ENCODE measurements at regions not wholly inside any gene's neighbourhood (a gene's known extent, or its start where the extent isn't known, plus 50 kb on each side); places are given as distances from the start of the nearest gene placed in this dataset.
A peak's percentile ranks its signal among the peaks of the same experiment; 100 is the strongest.
"Not testable (repeated sequence)": the region's sequence is repeated elsewhere in the genome, so short reads cannot be mapped to it uniquely, and the experiment has no call there.

DNA sequence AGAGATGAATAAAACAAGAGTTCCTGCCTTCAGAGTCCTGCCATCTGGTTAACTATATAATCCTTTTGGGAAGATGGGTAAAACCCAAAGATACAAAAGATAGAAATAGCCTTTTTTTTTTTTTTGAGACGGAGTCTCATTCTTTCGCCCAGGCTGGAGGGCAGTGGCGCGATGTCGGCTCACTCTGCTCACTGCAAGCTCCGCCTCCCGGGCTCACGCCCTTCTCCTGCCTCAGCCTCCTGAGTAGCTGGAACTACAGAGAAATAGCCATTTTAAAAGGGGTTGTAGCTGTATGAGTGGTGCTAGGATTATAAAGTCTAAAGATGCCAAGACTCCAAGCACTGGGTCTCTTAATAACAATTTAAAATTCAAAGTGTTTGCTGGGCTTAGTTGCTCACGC is 97.2 kb downstream of the KDR start:
- Histone ChIP-seq H3K27ac (ENCODE audit: low read depth, low read length) (no peak overlapping the region), H2AFZ (ENCODE audit: low read length, unreplicated experiment) (no peak overlapping the region), H3K4me1 (ENCODE audit: control insufficient read depth, insufficient read depth, low read length, unreplicated experiment) (peaks cover 5% of the 10 kb centered on the region), H3K36me3 (ENCODE audit: insufficient read depth, low read length) (no peaks in the 10 kb centered on the region), H3K4me3 (ENCODE audit: low read depth, low read length) (no peak overlapping the region), H3K27me3 (ENCODE audit: insufficient read depth, low read length) (no peaks in the 10 kb centered on the region), H3K79me2 (ENCODE audit: control insufficient read depth, insufficient read depth, low read length, unreplicated experiment) (no peaks in the 10 kb centered on the region)

DNA sequence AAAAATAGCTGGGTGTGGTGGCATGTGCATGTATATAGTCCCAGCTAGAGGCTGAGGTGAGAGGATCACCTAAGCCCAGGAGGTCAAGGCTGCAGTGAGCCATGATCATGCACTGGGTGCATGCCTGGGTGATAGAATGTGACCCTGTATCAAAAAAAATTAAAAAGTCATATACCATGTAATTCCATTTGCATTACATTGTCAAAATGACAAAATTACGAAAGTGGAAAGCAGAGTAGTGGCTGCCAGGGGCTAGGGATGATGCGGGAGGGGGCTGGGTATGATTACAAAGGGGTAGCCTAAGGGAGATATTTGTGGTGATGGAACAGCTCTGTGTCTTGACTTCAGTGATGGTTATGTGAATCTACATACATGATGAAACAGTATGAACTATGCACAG is 97.8 kb downstream of the KDR start:
- no peaks in the 10 kb centered on the region for H3K79me2 ChIP-seq (ENCODE audit: control insufficient read depth, insufficient read depth, low read length, unreplicated experiment)
- H3K4me1 ChIP-seq (ENCODE audit: control insufficient read depth, insufficient read depth, low read length, unreplicated experiment) = no peaks in the 10 kb centered on the region
- H3K27me3 ChIP-seq (ENCODE audit: insufficient read depth, low read length) = no peaks in the 10 kb centered on the region
- no peaks in the 10 kb centered on the region for H3K36me3 ChIP-seq (ENCODE audit: insufficient read depth, low read length)
- H2AFZ ChIP-seq (ENCODE audit: low read length, unreplicated experiment) = no peak overlapping the region
- no peak overlapping the region for H3K4me3 ChIP-seq (ENCODE audit: low read depth, low read length)
- H3K27ac ChIP-seq (ENCODE audit: low read depth, low read length) = no peak overlapping the region

DNA sequence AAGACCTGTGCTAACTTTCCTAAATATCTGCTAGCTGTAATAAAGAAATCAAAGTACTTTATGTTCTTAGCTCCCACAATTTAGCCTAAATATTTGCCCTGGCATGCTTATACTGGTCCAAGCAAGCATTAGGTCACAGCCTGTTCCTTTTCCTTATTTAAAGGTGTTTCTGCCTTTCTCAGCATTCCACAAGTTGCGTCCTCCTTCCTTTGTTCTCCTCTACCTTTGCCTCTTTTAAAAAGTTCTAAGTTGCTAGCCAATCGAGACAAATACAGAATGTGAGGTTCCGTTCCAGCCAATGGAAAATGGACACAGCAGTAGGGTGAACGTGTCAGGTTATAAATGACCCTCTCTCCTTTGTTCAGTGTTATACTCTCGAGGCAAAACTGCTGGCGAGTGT is 99.9 kb downstream of the KDR start:
- not testable (repeated sequence) for H3K27me3 ChIP-seq (ENCODE audit: insufficient read depth, low read length); H3K27ac ChIP-seq (ENCODE audit: low read depth, low read length); H3K79me2 ChIP-seq (ENCODE audit: control insufficient read depth, insufficient read depth, low read length, unreplicated experiment); H3K36me3 ChIP-seq (ENCODE audit: insufficient read depth, low read length); H3K4me3 ChIP-seq (ENCODE audit: low read depth, low read length); H2AFZ ChIP-seq (ENCODE audit: low read length, unreplicated experiment); H3K4me1 ChIP-seq (ENCODE audit: control insufficient read depth, insufficient read depth, low read length, unreplicated experiment)

DNA sequence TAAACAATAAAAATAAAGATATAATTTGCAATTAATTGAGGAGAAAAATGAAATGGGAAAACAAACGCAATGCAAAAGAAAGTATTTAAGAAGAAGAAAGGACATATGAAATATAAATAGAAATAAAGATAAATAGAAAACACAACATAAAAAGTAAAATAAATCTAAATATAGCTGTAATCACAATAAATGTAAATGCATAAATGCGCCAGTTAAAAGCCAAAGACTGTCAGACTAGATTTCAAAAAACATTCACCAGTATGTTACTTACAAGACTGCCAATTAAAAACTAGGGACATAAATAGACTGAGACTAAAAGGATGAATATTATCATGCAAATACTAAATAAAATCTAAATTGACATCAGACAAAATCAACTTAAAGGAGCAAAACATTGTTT is 102.4 kb downstream of the KDR start:
- Histone ChIP-seq H3K79me2 (ENCODE audit: control insufficient read depth, insufficient read depth, low read length, unreplicated experiment) (no peaks in the 10 kb centered on the region), H2AFZ (ENCODE audit: low read length, unreplicated experiment) (no peak overlapping the region), H3K36me3 (ENCODE audit: insufficient read depth, low read length) (no peaks in the 10 kb centered on the region), H3K27ac (ENCODE audit: low read depth, low read length) (no peak overlapping the region), H3K4me1 (ENCODE audit: control insufficient read depth, insufficient read depth, low read length, unreplicated experiment) (peaks cover 11% of the 10 kb centered on the region), H3K4me3 (ENCODE audit: low read depth, low read length) (no peak overlapping the region), H3K27me3 (ENCODE audit: insufficient read depth, low read length) (no peaks in the 10 kb centered on the region)

DNA sequence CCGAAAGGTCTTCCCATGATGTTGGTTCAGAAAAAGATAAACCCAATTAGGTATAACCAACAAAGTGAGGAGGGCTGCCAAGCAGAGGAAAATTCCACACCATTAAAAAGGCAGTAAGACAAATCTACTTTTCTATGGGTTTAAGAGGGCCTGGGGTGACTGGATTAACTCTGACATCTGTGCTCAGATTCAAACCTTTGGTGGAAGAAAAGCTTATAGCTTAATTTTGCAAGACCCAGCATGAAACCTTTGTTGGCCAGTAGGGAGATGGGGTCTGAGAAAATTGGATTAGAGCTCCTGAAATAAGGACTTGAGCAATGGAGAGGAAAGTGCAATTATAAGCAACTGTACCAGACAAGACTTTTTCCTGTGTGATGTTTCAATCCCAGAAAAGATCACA is 104.2 kb downstream of the KDR start:
- Histone ChIP-seq H3K4me3 (ENCODE audit: low read depth, low read length) (no peak overlapping the region), H3K4me1 (ENCODE audit: control insufficient read depth, insufficient read depth, low read length, unreplicated experiment) (peaks cover 17% of the 10 kb centered on the region), H3K79me2 (ENCODE audit: control insufficient read depth, insufficient read depth, low read length, unreplicated experiment) (no peaks in the 10 kb centered on the region), H3K36me3 (ENCODE audit: insufficient read depth, low read length) (no peaks in the 10 kb centered on the region), H2AFZ (ENCODE audit: low read length, unreplicated experiment) (no peak overlapping the region), H3K27me3 (ENCODE audit: insufficient read depth, low read length) (no peaks in the 10 kb centered on the region), H3K27ac (ENCODE audit: low read depth, low read length) (no peak overlapping the region)

DNA sequence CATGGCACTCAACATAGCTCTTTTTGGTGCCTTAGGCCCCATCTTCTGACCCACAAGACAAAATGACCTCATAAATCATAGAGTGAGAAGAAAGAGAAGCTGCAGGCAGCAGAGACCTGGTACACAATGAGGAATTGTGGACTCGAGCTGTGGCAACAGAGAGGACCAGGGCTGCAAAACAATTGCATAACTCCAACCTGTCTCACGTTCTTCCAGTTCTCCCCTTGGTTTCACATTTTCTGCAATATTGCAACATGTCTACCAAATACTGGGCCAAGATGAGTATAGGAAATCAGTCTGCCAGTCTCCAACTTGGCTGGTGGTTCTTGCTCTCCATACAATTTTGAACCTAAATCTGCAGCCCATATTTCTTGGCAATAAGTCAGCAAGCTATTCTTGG is 105.3 kb downstream of the KDR start:
- H3K27ac ChIP-seq (ENCODE audit: low read depth, low read length) = no peak overlapping the region
- no peaks in the 10 kb centered on the region for H3K79me2 ChIP-seq (ENCODE audit: control insufficient read depth, insufficient read depth, low read length, unreplicated experiment)
- H2AFZ ChIP-seq (ENCODE audit: low read length, unreplicated experiment) = no peak overlapping the region
- H3K4me3 ChIP-seq (ENCODE audit: low read depth, low read length) = no peak overlapping the region
- peaks cover 17% of the 10 kb centered on the region for H3K4me1 ChIP-seq (ENCODE audit: control insufficient read depth, insufficient read depth, low read length, unreplicated experiment)
- H3K36me3 ChIP-seq (ENCODE audit: insufficient read depth, low read length) = no peaks in the 10 kb centered on the region
- H3K27me3 ChIP-seq (ENCODE audit: insufficient read depth, low read length) = no peaks in the 10 kb centered on the region

DNA sequence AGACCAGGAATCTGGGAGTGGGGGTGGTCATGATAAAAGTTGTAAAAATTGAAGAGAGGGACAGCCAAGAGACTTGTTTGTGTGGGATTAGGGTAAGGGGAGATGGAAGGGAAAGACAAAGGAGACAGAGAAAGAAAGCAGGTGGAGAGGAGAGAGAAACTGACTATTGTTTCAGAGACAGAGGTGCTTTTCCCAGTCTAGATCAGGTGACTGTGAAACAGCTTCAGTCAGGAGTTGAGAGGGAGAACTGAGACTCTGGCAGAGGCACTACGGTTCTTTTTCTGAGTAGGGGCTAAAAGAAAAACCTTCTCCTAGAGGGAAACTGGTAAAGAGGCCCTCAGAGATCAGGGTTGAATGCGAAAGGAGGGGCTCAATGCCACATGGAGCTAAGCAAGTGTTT is 106.4 kb downstream of the KDR start:
- no peaks in the 10 kb centered on the region for H3K79me2 ChIP-seq (ENCODE audit: control insufficient read depth, insufficient read depth, low read length, unreplicated experiment)
- no peaks in the 10 kb centered on the region for H3K27me3 ChIP-seq (ENCODE audit: insufficient read depth, low read length)
- no peak overlapping the region for H3K4me3 ChIP-seq (ENCODE audit: low read depth, low read length)
- H3K36me3 ChIP-seq (ENCODE audit: insufficient read depth, low read length) = no peaks in the 10 kb centered on the region
- H2AFZ ChIP-seq (ENCODE audit: low read length, unreplicated experiment) = peak overlapping the region; percentile 20
- peaks cover 17% of the 10 kb centered on the region for H3K4me1 ChIP-seq (ENCODE audit: control insufficient read depth, insufficient read depth, low read length, unreplicated experiment)
- no peak overlapping the region for H3K27ac ChIP-seq (ENCODE audit: low read depth, low read length)

DNA sequence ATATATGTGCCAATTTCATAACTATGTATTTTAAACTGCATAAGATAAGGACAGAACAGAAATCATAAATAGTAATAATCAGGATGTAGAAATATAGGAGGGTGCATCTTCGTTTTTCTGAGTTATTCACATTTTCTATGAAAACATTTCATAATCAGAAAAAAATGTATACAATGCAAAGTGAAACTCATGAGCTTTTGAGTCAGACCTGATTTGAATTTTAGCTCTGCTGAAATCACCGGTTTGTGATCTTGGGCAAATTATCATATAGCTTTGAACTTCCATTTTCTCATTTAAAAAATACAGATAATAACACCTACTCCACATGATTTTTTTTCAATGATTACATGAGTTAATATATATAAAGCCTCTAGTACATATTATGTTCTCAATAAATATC is 106.9 kb downstream of the KDR start:
- Histone ChIP-seq H3K4me3 (ENCODE audit: low read depth, low read length) (no peak overlapping the region), H3K36me3 (ENCODE audit: insufficient read depth, low read length) (no peaks in the 10 kb centered on the region), H2AFZ (ENCODE audit: low read length, unreplicated experiment) (peak overlapping the region; percentile 20), H3K27ac (ENCODE audit: low read depth, low read length) (no peak overlapping the region), H3K79me2 (ENCODE audit: control insufficient read depth, insufficient read depth, low read length, unreplicated experiment) (no peaks in the 10 kb centered on the region), H3K4me1 (ENCODE audit: control insufficient read depth, insufficient read depth, low read length, unreplicated experiment) (peaks cover 17% of the 10 kb centered on the region), H3K27me3 (ENCODE audit: insufficient read depth, low read length) (no peaks in the 10 kb centered on the region)

DNA sequence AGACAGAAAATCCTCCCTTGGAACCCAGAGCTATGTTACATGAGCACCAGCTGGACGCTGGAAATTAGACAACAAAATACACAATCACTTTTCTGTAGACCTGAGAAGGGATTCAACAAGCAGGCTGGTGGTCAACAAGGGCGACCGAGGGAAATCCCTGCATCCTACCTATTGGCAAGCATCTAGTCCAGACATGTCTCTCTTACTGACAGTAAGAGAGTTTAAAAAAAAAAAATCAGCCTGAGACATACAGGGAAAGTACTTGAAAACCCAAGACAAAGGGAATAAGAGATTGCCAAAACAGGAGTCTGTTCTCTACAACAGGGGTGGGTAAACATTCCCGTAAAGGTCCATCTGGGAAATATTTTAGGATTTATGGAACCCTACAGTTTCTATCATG is 108.0 kb downstream of the KDR start:
- H2AFZ ChIP-seq (ENCODE audit: low read length, unreplicated experiment) = peak overlapping the region; percentile 41
- H3K27ac ChIP-seq (ENCODE audit: low read depth, low read length) = no peak overlapping the region
- H3K36me3 ChIP-seq (ENCODE audit: insufficient read depth, low read length) = no peaks in the 10 kb centered on the region
- H3K79me2 ChIP-seq (ENCODE audit: control insufficient read depth, insufficient read depth, low read length, unreplicated experiment) = no peaks in the 10 kb centered on the region
- peaks cover 17% of the 10 kb centered on the region for H3K4me1 ChIP-seq (ENCODE audit: control insufficient read depth, insufficient read depth, low read length, unreplicated experiment)
- no peak overlapping the region for H3K4me3 ChIP-seq (ENCODE audit: low read depth, low read length)
- H3K27me3 ChIP-seq (ENCODE audit: insufficient read depth, low read length) = no peaks in the 10 kb centered on the region

DNA sequence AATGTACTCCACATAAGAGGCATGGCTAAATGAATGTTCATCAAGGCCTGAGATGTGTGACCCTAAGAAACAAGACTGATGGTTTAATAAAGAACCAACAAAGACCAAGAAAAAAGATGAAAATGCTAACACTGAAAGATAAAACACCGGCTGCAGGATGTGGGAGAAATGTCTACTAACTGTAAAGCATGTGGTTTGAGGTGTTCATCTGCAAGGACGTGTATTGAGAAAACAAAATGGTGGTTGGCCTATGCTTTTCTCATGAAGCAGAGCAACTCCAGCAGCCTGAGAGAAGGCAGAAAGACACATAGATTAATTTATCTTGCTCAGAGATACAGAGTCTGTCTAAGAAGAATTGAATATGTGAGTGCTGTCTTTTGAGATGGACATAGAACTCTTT is 109.3 kb downstream of the KDR start:
- Histone ChIP-seq H3K79me2 (ENCODE audit: control insufficient read depth, insufficient read depth, low read length, unreplicated experiment) (no peaks in the 10 kb centered on the region), H3K4me1 (ENCODE audit: control insufficient read depth, insufficient read depth, low read length, unreplicated experiment) (peaks cover 17% of the 10 kb centered on the region), H2AFZ (ENCODE audit: low read length, unreplicated experiment) (no peak overlapping the region), H3K36me3 (ENCODE audit: insufficient read depth, low read length) (no peaks in the 10 kb centered on the region), H3K4me3 (ENCODE audit: low read depth, low read length) (no peak overlapping the region), H3K27me3 (ENCODE audit: insufficient read depth, low read length) (no peaks in the 10 kb centered on the region), H3K27ac (ENCODE audit: low read depth, low read length) (no peak overlapping the region)

DNA sequence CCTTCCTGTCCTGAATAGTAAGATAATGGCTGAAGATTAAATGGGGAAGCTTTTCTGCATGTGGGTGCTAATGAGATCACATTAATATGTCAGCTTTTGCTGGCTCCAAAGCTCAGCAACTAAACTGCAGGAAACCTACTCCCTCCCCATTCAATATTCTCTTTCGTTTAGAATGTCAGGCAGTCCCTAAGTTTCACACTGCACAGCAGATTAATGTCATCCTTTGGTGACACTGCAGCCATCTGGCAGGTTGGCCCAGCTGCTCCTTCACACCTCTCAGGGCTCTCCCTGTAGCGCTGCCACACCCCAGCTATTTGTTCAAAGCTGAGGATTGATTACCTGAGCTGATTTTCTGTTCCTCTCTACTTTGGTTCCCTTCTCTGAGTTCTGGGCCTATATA is 110.5 kb downstream of the KDR start:
- Histone ChIP-seq H3K27ac (ENCODE audit: low read depth, low read length) (no peak overlapping the region), H3K79me2 (ENCODE audit: control insufficient read depth, insufficient read depth, low read length, unreplicated experiment) (no peaks in the 10 kb centered on the region), H2AFZ (ENCODE audit: low read length, unreplicated experiment) (no peak overlapping the region), H3K36me3 (ENCODE audit: insufficient read depth, low read length) (no peaks in the 10 kb centered on the region), H3K4me3 (ENCODE audit: low read depth, low read length) (no peak overlapping the region), H3K4me1 (ENCODE audit: control insufficient read depth, insufficient read depth, low read length, unreplicated experiment) (peaks cover 17% of the 10 kb centered on the region), H3K27me3 (ENCODE audit: insufficient read depth, low read length) (no peaks in the 10 kb centered on the region)
